ENCODE measurements at regions not wholly inside any gene's neighbourhood (a gene's known extent, or its start where the extent isn't known, plus 50 kb on each side); places are given as distances from the start of the nearest gene placed in this dataset.

DNA sequence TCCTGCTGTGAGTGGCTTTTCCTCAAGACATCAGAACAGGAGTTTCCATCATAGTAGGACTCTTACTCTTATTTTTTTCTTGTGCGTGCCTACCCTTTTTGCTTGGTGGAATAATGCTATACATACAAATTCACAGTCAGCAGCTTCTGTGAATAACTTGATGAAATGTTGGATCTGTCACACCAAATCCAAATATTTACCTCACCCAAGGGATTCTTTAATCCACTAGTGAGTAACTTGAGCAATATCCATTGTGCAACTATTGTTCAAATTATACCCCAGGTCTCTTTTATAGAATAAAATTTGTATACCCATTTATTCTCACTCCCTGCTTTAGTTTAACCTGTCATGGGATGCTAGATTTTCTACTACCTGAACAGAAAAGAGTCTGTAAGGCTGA lies 1078.3 kb upstream of the EDIL3 start:
- TF ChIP-seq CTCF (IDR thresholded peaks at IDR 0.05; ENCODE audit: low read depth, low read length): no peak
- no peak for TF ChIP-seq MAX (IDR thresholded peaks at IDR 0.05; ENCODE audit: low read depth, low read length)
- TF ChIP-seq POLR2A (IDR thresholded peaks at IDR 0.05; ENCODE audit: extremely low read depth, insufficient read length): no peak
- no peak for TF ChIP-seq MYC (IDR thresholded peaks at IDR 0.05; ENCODE audit: low read depth, low read length)

Measured in NB4 (cell line).